GM21360 (cell line): ENCODE measurements at regions not wholly inside any gene's neighbourhood (a gene's known extent, or its start where the extent isn't known, plus 50 kb on each side); places are given as distances from the start of the nearest gene placed in this dataset.

Source experiments
- ATAC-seq: cut with Tn5 transposase; IDR thresholded peaks from one replicate; pipeline ENCODE4 v1.9.1; 2021; ENCODE audit warnings: mild to moderate bottlenecking, moderate library complexity; ENCODE audit not compliant: unreplicated experiment

- ATAC-seq: no peak
These were observed 468.0 kb upstream of the PRICKLE1 start for GRCh38 chr12:43057566-43057965.

- no peak for ATAC-seq
These were observed 464.5 kb upstream of the PRICKLE1 start for GRCh38 chr12:43054085-43054484.

- no peak for ATAC-seq
These were observed 462.9 kb upstream of the PRICKLE1 start for GRCh38 chr12:43052441-43052840.

- ATAC-seq: no peak
These were observed 454.7 kb upstream of the PRICKLE1 start for GRCh38 chr12:43044241-43044640.

GRCh38 chr12:43038991-43039390 is 449.4 kb upstream of the PRICKLE1 start:
- no peak for ATAC-seq

- ATAC-seq: no peak
These were observed 440.4 kb upstream of the PRICKLE1 start for GRCh38 chr12:43029971-43030370.

- no peak for ATAC-seq
These were observed 439.3 kb upstream of the PRICKLE1 start for GRCh38 chr12:43028826-43029225.

GRCh38 chr12:43022838-43023237 is 433.3 kb upstream of the PRICKLE1 start:
- ATAC-seq: no peak

GRCh38 chr12:43015090-43015737 is 425.7 kb upstream of the PRICKLE1 start:
- no peak for ATAC-seq

GRCh38 chr12:43011383-43011926 is 421.9 kb upstream of the PRICKLE1 start:
- peak; percentile 93 for ATAC-seq

- ATAC-seq: no peak
These were observed 420.3 kb upstream of the PRICKLE1 start for GRCh38 chr12:43009846-43010240.

- ATAC-seq: no peak
These were observed 419.7 kb upstream of the PRICKLE1 start for GRCh38 chr12:43008953-43009845.

- no peak for ATAC-seq
These were observed 415.4 kb upstream of the PRICKLE1 start for GRCh38 chr12:43004908-43005307.

- no peak for ATAC-seq
These were observed 414.6 kb upstream of the PRICKLE1 start for GRCh38 chr12:43004141-43004540.

GRCh38 chr12:42996869-42997431 is 407.4 kb upstream of the PRICKLE1 start:
- no peak for ATAC-seq

- ATAC-seq: no peak
These were observed 403.3 kb upstream of the PRICKLE1 start for GRCh38 chr12:42992826-42993225.

- ATAC-seq: no peak
These were observed 400.8 kb upstream of the PRICKLE1 start for GRCh38 chr12:42990387-42990786.

GRCh38 chr12:42987216-42987650 is 397.7 kb upstream of the PRICKLE1 start:
- no peak for ATAC-seq

GRCh38 chr12:42985506-42985905 is 396.0 kb upstream of the PRICKLE1 start:
- ATAC-seq: no peak

- ATAC-seq: no peak
These were observed 393.3 kb upstream of the PRICKLE1 start for GRCh38 chr12:42982828-42983227.

- ATAC-seq: no peak
These were observed 391.8 kb upstream of the PRICKLE1 start for GRCh38 chr12:42981379-42981778.

- no peak for ATAC-seq
These were observed 390.9 kb upstream of the PRICKLE1 start for GRCh38 chr12:42980441-42980840.
